ENCODE measurements at regions not wholly inside any gene's neighbourhood (a gene's known extent, or its start where the extent isn't known, plus 50 kb on each side); places are given as distances from the start of the nearest gene placed in this dataset.
"Not testable (repeated sequence)": the region's sequence is repeated elsewhere in the genome, so short reads cannot be mapped to it uniquely, and the experiment has no call there.

GRCh38 chr21:14742119-14742518 lies 196.0 kb upstream of the SAMSN1 start:
- H3K9ac ChIP-seq (ENCODE audit: insufficient read length) = no peak overlapping the region
- no peak overlapping the region for H3K27ac ChIP-seq
- no peak for TF ChIP-seq POLR2AphosphoS5 (IDR thresholded peaks at IDR 0.05; ENCODE audit: borderline replicate concordance, low read depth, low read length)
- TF ChIP-seq FOXP2 (optimal IDR thresholded peaks at IDR 0.05; ENCODE audit: control extremely low read depth, extremely low read length, insufficient read depth) = no peak
- TF ChIP-seq EZH2 (IDR thresholded peaks at IDR 0.05) = no peak
- H3K4me3 ChIP-seq = no peak overlapping the region
- no peaks in the 10 kb centered on the region for H3K36me3 ChIP-seq (ENCODE audit: insufficient read depth, low read length)
- H3K9me3 ChIP-seq (ENCODE audit: low read depth, low read length) = no peaks in the 10 kb centered on the region
- DNase-seq (ENCODE audit: low read depth, low spot score) = no peak

- no peaks in the 10 kb centered on the region for H3K9me3 ChIP-seq (ENCODE audit: low read depth, low read length)
- no peak overlapping the region for H3K9ac ChIP-seq (ENCODE audit: insufficient read length)
- DNase-seq (ENCODE audit: low read depth, low spot score) = no peak
- H3K36me3 ChIP-seq (ENCODE audit: insufficient read depth, low read length) = no peaks in the 10 kb centered on the region
- H3K27ac ChIP-seq = no peak overlapping the region
- TF ChIP-seq POLR2AphosphoS5 (IDR thresholded peaks at IDR 0.05; ENCODE audit: borderline replicate concordance, low read depth, low read length) (no peak), EZH2 (IDR thresholded peaks at IDR 0.05) (no peak), FOXP2 (optimal IDR thresholded peaks at IDR 0.05; ENCODE audit: control extremely low read depth, extremely low read length, insufficient read depth) (no peak)
- H3K4me3 ChIP-seq = no peak overlapping the region
Observed at GRCh38 chr21:14741256-14741655, 195.1 kb upstream of the SAMSN1 start.

GRCh38 chr21:14740692-14741091 lies 194.6 kb upstream of the SAMSN1 start:
- TF ChIP-seq POLR2AphosphoS5 (IDR thresholded peaks at IDR 0.05; ENCODE audit: borderline replicate concordance, low read depth, low read length) (no peak), EZH2 (IDR thresholded peaks at IDR 0.05) (no peak), FOXP2 (optimal IDR thresholded peaks at IDR 0.05; ENCODE audit: control extremely low read depth, extremely low read length, insufficient read depth) (no peak)
- Histone ChIP-seq H3K9ac (ENCODE audit: insufficient read length) (no peak overlapping the region), H3K4me3 (no peak overlapping the region), H3K36me3 (ENCODE audit: insufficient read depth, low read length) (no peaks in the 10 kb centered on the region), H3K9me3 (ENCODE audit: low read depth, low read length) (no peaks in the 10 kb centered on the region), H3K27ac (no peak overlapping the region)
- DNase-seq (ENCODE audit: low read depth, low spot score) = no peak

DNA sequence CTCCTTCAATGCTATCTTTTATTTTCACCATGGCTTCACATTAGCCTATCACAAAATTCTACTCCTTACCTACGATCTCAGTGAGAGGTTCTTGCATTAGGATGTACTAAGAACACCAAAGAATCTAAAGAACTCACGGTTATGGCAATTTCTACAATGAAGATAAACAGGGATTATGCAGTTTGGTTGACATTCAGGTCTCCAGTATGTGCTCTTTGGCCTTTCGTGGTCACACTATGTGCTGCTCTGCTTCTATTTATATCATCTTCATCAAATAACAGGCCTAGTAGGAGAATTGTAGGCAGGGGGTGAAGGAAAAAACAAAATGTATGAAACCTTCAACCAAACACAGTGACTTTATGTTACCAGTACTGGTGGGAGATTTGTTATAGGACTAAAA lies 194.0 kb upstream of the SAMSN1 start:
- H3K9me3 ChIP-seq (ENCODE audit: low read depth, low read length) = no peaks in the 10 kb centered on the region
- no peak overlapping the region for H3K27ac ChIP-seq
- TF ChIP-seq EZH2 (IDR thresholded peaks at IDR 0.05) (no peak), FOXP2 (optimal IDR thresholded peaks at IDR 0.05; ENCODE audit: control extremely low read depth, extremely low read length, insufficient read depth) (no peak), POLR2AphosphoS5 (IDR thresholded peaks at IDR 0.05; ENCODE audit: borderline replicate concordance, low read depth, low read length) (no peak)
- H3K36me3 ChIP-seq (ENCODE audit: insufficient read depth, low read length) = no peaks in the 10 kb centered on the region
- DNase-seq (ENCODE audit: low read depth, low spot score) = no peak
- H3K4me3 ChIP-seq = no peak overlapping the region
- H3K9ac ChIP-seq (ENCODE audit: insufficient read length) = no peak overlapping the region

- Histone ChIP-seq H3K4me3 (no peak overlapping the region), H3K27ac (no peak overlapping the region), H3K36me3 (ENCODE audit: insufficient read depth, low read length) (no peaks in the 10 kb centered on the region), H3K9ac (ENCODE audit: insufficient read length) (no peak overlapping the region), H3K9me3 (ENCODE audit: low read depth, low read length) (no peaks in the 10 kb centered on the region)
- TF ChIP-seq EZH2 (IDR thresholded peaks at IDR 0.05) (no peak), FOXP2 (optimal IDR thresholded peaks at IDR 0.05; ENCODE audit: control extremely low read depth, extremely low read length, insufficient read depth) (no peak), POLR2AphosphoS5 (IDR thresholded peaks at IDR 0.05; ENCODE audit: borderline replicate concordance, low read depth, low read length) (no peak)
- DNase-seq (ENCODE audit: low read depth, low spot score) = no peak
Observed at GRCh38 chr21:14739590-14739989, 193.5 kb upstream of the SAMSN1 start.

DNA sequence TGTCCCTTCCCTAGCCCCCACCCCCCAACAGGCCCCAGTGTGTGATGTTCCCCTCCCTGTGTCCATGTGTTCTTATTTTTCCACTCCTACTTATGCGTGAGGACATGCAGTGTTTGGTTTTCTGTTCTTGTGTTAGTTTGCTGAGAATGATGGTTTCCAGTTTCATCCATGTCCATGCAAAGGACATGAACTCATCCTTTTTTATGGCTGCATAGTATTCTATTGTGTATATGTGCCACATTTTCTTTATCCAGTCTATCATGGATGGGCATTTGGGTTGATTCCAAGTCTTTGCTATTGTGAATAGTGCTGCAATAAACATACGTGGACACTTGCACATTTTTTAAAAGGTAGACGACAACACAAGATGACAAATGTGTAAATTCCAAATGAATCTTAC lies 192.5 kb upstream of the SAMSN1 start:
- not testable (repeated sequence) for DNase-seq (ENCODE audit: low read depth, low spot score); H3K4me3 ChIP-seq; H3K9ac ChIP-seq (ENCODE audit: insufficient read length); H3K27ac ChIP-seq; H3K36me3 ChIP-seq (ENCODE audit: insufficient read depth, low read length); H3K9me3 ChIP-seq (ENCODE audit: low read depth, low read length)

DNA sequence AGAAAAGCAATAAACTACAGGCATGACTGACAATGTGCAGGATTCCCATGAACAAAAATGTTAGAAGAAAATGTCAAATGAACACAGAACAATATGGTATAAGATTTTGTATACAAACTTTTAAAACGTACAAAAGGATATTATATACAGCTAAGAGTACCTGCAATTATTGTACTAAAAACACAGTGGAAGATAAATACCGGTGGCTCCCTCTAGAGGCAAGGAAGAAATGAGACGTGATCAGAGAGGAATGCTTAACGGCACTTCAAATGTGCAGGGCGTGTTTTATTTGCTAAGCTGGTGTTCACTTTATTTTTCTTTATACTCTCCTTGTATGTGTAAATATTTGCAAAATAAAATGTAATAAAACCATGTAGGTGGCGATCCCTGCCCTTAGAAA lies 191.8 kb upstream of the SAMSN1 start:
- Histone ChIP-seq H3K9ac (ENCODE audit: insufficient read length) (no peak overlapping the region), H3K9me3 (ENCODE audit: low read depth, low read length) (no peaks in the 10 kb centered on the region), H3K27ac (no peak overlapping the region), H3K4me3 (no peak overlapping the region), H3K36me3 (ENCODE audit: insufficient read depth, low read length) (no peaks in the 10 kb centered on the region)
- TF ChIP-seq EZH2 (IDR thresholded peaks at IDR 0.05) (no peak), FOXP2 (optimal IDR thresholded peaks at IDR 0.05; ENCODE audit: control extremely low read depth, extremely low read length, insufficient read depth) (no peak), POLR2AphosphoS5 (IDR thresholded peaks at IDR 0.05; ENCODE audit: borderline replicate concordance, low read depth, low read length) (no peak)
- peak; percentile 45 for DNase-seq (ENCODE audit: low read depth, low spot score)

DNA sequence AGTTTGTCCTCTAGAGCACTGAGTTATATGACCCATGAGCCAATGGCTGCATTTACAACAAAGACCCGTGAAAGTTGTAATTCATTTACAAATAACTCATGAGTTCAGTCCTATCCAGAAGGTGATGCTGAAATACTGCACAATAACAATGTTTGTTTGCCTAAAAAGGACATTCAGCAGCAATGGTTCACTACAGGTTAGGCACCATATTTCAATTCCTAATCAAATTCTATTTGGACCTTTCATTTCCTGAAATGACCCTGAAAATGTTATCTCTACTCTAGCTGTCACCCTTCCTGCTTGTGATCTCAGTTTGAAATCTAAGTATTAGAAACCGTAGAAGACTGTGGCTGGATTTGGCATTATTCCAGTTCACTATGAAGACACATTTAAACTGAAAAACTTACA lies 191.2 kb upstream of the SAMSN1 start:
- Histone ChIP-seq H3K27ac (no peak overlapping the region), H3K4me3 (no peak overlapping the region), H3K9me3 (ENCODE audit: low read depth, low read length) (no peaks in the 10 kb centered on the region), H3K9ac (ENCODE audit: insufficient read length) (no peak overlapping the region), H3K36me3 (ENCODE audit: insufficient read depth, low read length) (no peaks in the 10 kb centered on the region)
- no peak for DNase-seq (ENCODE audit: low read depth, low spot score)
- TF ChIP-seq FOXP2 (optimal IDR thresholded peaks at IDR 0.05; ENCODE audit: control extremely low read depth, extremely low read length, insufficient read depth) = no peak
- no peak for TF ChIP-seq EZH2 (IDR thresholded peaks at IDR 0.05)
- TF ChIP-seq POLR2AphosphoS5 (IDR thresholded peaks at IDR 0.05; ENCODE audit: borderline replicate concordance, low read depth, low read length) = no peak

GRCh38 chr21:14736672-14737071 lies 190.6 kb upstream of the SAMSN1 start:
- TF ChIP-seq EZH2 (IDR thresholded peaks at IDR 0.05) = no peak
- no peak for TF ChIP-seq FOXP2 (optimal IDR thresholded peaks at IDR 0.05; ENCODE audit: control extremely low read depth, extremely low read length, insufficient read depth)
- Histone ChIP-seq H3K27ac (no peak overlapping the region), H3K36me3 (ENCODE audit: insufficient read depth, low read length) (no peaks in the 10 kb centered on the region), H3K9me3 (ENCODE audit: low read depth, low read length) (no peaks in the 10 kb centered on the region), H3K4me3 (no peak overlapping the region), H3K9ac (ENCODE audit: insufficient read length) (no peak overlapping the region)
- DNase-seq (ENCODE audit: low read depth, low spot score) = no peak
